Urinary bladder (tissue), 3 donors: ENCODE measurements at regions not wholly inside any gene's neighbourhood (a gene's known extent, or its start where the extent isn't known, plus 50 kb on each side); places are given as distances from the start of the nearest gene placed in this dataset.
"Not testable (repeated sequence)": the region's sequence is repeated elsewhere in the genome, so short reads cannot be mapped to it uniquely, and the experiment has no call there.

ENCODE experiments used
- DNase-seq: peaks from one replicate; pipeline ENCODE4 v3.0.0-alpha.2; 2015; ENCODE audit errors: extremely low spot score
- H3K27ac ChIP-seq: one replicate; pipeline ENCODE4 v1.5.1; 2013; ENCODE audit warnings: low read depth, mild to moderate bottlenecking, moderate library complexity
- H3K36me3 ChIP-seq: one replicate; pipeline ENCODE4 v1.6.1; 2013; ENCODE audit warnings: mild to moderate bottlenecking, moderate library complexity; ENCODE audit not compliant: insufficient read depth
- H3K4me1 ChIP-seq: one replicate; pipeline ENCODE4 v1.6.1; 2013; ENCODE audit warnings: mild to moderate bottlenecking, moderate library complexity; ENCODE audit not compliant: insufficient read depth
- H3K4me3 ChIP-seq: one replicate; pipeline ENCODE4 v1.5.1; 2013; ENCODE audit warnings: low read depth, low read length
- WGBS: extraction: QIAGEN DNeasy Blood & Tissue Kit; methylation state at CpG from one replicate; pipeline ENCODE4 v1.1.7; 2013; 5-methylcytosine and 5-hydroxymethylcytosine counted together
- donor health status: healthy with polysubstance abuse.
- donor health status: healthy.

DNA sequence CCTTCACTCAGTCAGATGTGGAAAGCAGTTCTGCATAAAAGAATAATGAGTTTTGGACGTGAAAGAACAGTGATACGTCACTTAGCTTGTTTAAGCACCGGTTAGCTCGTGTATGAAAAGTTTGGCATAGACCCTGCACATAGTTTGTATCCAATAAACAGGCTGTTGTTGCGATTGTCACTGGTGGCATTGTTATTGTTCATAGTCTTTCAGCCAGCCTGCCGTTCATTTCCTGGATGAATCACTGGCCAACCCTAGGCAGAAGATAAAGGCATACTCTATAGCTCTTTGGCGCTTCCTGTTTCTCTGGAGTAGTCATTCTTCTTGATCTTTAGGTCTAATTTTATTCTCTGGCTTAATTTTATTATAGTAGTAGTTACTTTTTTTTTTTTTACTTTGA lies 57.8 kb upstream of the ANKRD30A start:
- Histone ChIP-seq H3K4me1 (no peaks in the 10 kb centered on the region), H3K4me3 (no peak overlapping the region), H3K36me3 (no peaks in the 10 kb centered on the region), H3K27ac (no peak overlapping the region)
- no peak for DNase-seq
- 85% methylated on average over 7 of the region's 7 CpGs for WGBS

DNA sequence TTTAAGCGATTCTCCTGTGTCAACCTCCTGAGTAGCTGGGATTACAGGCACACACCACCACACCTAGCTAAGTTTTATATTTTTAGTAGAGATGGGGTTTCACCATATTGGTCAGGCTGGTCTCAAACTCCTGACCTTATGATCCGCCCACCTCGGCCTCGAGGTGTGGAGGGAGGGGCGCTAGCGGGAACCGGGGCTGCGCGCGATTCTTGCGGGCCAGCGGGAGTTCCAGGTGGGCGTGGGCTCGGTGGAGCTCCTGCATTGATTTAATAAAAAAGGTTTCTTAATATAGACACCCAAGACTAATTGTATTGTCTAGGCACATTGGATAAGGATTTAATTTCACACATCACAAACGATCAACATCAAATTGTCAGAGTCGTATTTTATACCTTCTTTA lies 63.1 kb upstream of the ANKRD30A start:
- not testable (repeated sequence) for H3K4me3 ChIP-seq, H3K4me1 ChIP-seq, H3K36me3 ChIP-seq, DNase-seq, H3K27ac ChIP-seq
- 92% methylated on average over 16 of the region's 16 CpGs for WGBS

DNA sequence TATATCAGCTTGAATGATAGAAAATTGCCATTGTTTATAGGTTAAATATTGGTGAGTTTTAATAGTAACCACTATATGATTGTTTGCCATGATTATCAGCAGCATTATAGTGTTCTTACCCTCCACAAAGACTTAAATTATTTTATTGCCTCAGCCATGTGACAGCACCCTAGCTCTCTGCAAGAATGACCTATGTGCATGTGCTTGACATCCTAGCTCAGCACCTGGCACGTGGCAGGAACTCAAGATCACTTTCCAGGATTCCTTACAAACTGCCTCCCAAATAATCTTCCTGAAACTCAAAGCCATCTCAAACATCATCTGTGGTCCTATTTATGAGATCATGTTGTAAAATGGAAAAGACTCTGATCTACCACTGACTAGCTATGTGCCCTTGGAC lies 68.1 kb upstream of the ANKRD30A start:
- no peaks in the 10 kb centered on the region for H3K36me3 ChIP-seq
- no peak for DNase-seq
- no peak overlapping the region for H3K4me3 ChIP-seq
- 12% methylated on average over 1 of the region's 1 CpG for WGBS
- H3K4me1 ChIP-seq: no peaks in the 10 kb centered on the region
- H3K27ac ChIP-seq: no peak overlapping the region

DNA sequence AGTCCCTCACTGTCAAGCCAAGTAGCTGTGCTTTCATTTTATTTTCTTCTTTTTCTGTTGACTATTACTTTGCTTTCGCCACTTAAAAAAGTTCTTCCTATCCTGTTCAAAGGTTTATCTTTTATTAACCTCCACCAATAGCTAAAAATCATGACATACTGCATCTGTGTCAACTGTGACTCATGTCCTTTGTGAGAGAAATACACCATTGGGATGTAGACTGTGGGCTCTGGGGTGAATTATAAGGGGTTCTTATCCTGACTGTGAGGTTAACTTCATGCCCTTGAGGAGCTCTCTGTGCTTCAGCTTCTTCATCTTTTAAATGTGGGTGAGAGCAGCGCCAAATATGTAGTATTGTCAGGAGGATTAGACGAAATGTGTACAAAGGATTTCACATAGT lies 71.9 kb upstream of the ANKRD30A start:
- Histone ChIP-seq H3K4me3 (no peak overlapping the region), H3K36me3 (no peaks in the 10 kb centered on the region), H3K27ac (no peak overlapping the region), H3K4me1 (no peaks in the 10 kb centered on the region)
- WGBS: 71% methylated on average over 3 of the region's 3 CpGs
- no peak for DNase-seq

GRCh38 chr10:37049982-37050381 lies 75.4 kb upstream of the ANKRD30A start:
- not testable (repeated sequence) for H3K4me3 ChIP-seq, H3K36me3 ChIP-seq, H3K27ac ChIP-seq, H3K4me1 ChIP-seq, DNase-seq
- 84% methylated on average over 5 of the region's 5 CpGs for WGBS

DNA sequence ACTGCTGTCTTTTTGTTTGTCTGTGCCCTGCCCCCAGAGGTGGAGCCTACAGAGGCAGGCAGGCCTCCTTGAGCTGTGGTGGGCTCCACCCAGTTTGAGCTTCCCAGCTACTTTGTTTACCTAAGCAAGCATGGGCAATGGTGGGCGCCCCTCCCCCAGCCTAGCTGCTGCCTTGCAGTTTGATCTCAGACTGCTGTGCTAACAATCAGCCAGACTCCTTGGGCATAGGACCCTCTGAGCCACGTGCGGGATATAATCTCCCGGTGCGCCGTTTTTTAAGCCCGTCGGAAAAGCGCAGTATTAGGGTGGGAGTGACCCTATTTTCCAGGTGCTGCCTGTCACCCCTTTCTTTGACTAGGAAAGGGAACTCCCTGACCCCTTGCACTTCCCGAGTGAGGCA lies 81.1 kb upstream of the ANKRD30A start:
- not testable (repeated sequence) for H3K4me3 ChIP-seq, DNase-seq, H3K36me3 ChIP-seq, H3K27ac ChIP-seq, H3K4me1 ChIP-seq
- WGBS: 87% methylated on average over 10 of the region's 10 CpGs

- no peak for DNase-seq
- 15% methylated on average over 1 of the region's 1 CpG for whole genome bisulfite sequencing
- no peak overlapping the region for H3K4me3 ChIP-seq
- H3K36me3 ChIP-seq: no peaks in the 10 kb centered on the region
- H3K27ac ChIP-seq: no peak overlapping the region
- H3K4me1 ChIP-seq: no peaks in the 10 kb centered on the region
Measured at GRCh38 chr10:37035853-37036252, 89.5 kb upstream of the ANKRD30A start.

GRCh38 chr10:37015498-37015897 lies 109.9 kb upstream of the ANKRD30A start:
- no peak overlapping the region for H3K4me3 ChIP-seq

DNA sequence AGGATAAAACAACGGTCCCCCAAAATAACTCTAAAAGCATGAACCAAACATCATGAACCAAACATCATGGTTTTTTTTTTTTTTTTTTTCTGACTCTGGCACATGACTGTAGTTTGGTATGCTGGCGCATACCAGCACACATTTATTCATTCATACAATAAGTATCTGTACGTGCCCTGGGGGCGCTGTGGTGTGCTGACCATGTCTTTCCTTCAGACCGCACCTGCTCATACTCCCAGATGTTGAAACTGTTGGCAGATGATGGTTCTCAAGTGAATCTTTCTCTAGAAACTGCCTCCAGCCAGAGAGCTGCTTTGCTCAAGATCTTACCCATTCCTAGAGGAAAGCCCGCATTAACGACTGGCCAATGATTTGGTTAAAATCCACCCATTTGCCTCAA lies 114.7 kb upstream of the ANKRD30A start:
- no peak for DNase-seq
- WGBS: 67% methylated on average over 7 of the region's 7 CpGs
- Histone ChIP-seq H3K36me3 (no peaks in the 10 kb centered on the region), H3K27ac (no peak overlapping the region), H3K4me1 (no peaks in the 10 kb centered on the region), H3K4me3 (no peak overlapping the region)

More at GRCh38 chr10:37015498-37015897, 109.9 kb upstream of the ANKRD30A start:
- Histone ChIP-seq H3K36me3 (no peaks in the 10 kb centered on the region), H3K4me1 (no peaks in the 10 kb centered on the region), H3K27ac (no peak overlapping the region)
- DNase-seq: no peak
- 37% methylated on average over 2 of the region's 2 CpGs for WGBS

GRCh38 chr10:37008276-37008675 lies 117.1 kb upstream of the ANKRD30A start:
- H3K36me3 ChIP-seq, H3K27ac ChIP-seq, H3K4me3 ChIP-seq, H3K4me1 ChIP-seq, DNase-seq: not testable (repeated sequence)
- 53% methylated on average over 2 of the region's 2 CpGs for WGBS

DNA sequence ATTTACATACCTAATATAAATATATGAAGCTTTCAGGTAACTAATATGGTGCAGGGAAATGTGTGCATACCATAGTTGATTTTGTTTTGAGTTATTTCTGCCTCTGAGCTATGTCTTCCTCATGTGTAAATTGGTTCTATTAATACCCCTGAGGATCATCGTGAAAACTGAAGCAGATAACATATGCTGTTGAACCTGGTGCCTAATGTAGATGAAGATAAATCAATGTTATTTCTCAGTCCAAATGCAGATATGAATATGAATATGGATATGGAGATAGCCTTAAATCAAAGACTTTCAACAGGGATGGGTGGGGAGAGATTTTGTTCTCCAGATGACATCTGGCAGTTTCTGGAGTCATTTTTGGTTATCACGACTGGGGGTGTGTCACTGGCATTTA lies 122.3 kb upstream of the ANKRD30A start:
- no peaks in the 10 kb centered on the region for H3K36me3 ChIP-seq
- no peak overlapping the region for H3K27ac ChIP-seq
- H3K4me1 ChIP-seq: no peaks in the 10 kb centered on the region
- 70% methylated on average over 2 of the region's 2 CpGs for WGBS
- no peak for DNase-seq
- H3K4me3 ChIP-seq: no peak overlapping the region

GRCh38 chr10:36995806-36996205 lies 129.6 kb upstream of the ANKRD30A start:
- DNase-seq, H3K4me3 ChIP-seq, H3K27ac ChIP-seq, H3K4me1 ChIP-seq, H3K36me3 ChIP-seq: not testable (repeated sequence)
- WGBS: 86% methylated on average over 14 of the region's 14 CpGs

- no peak overlapping the region for H3K27ac ChIP-seq
- DNase-seq: no peak
- H3K4me3 ChIP-seq: no peak overlapping the region
- no peaks in the 10 kb centered on the region for H3K36me3 ChIP-seq
- WGBS: 85% methylated on average over 10 of the region's 10 CpGs
- H3K4me1 ChIP-seq: no peaks in the 10 kb centered on the region
Measured at GRCh38 chr10:36994886-36995285, 130.5 kb upstream of the ANKRD30A start.

GRCh38 chr10:36989233-36989632 lies 136.2 kb upstream of the ANKRD30A start:
- Histone ChIP-seq H3K27ac (no peak overlapping the region), H3K36me3 (no peaks in the 10 kb centered on the region), H3K4me1 (no peaks in the 10 kb centered on the region), H3K4me3 (no peak overlapping the region)
- 89% methylated on average over 12 of the region's 12 CpGs for WGBS
- no peak for DNase-seq

- whole genome bisulfite sequencing: 66% methylated on average over 2 of the region's 2 CpGs
- no peaks in the 10 kb centered on the region for H3K36me3 ChIP-seq
- no peak for DNase-seq
- H3K27ac ChIP-seq: no peak overlapping the region
- H3K4me3 ChIP-seq: no peak overlapping the region
- no peaks in the 10 kb centered on the region for H3K4me1 ChIP-seq
Measured at GRCh38 chr10:36946598-36946997, 178.8 kb upstream of the ANKRD30A start.
